GM12878 (cell line): ENCODE measurements at regions not wholly inside any gene's neighbourhood (a gene's known extent, or its start where the extent isn't known, plus 50 kb on each side); places are given as distances from the start of the nearest gene placed in this dataset.

Experiments used
- CHD1 ChIP-seq: IDR thresholded peaks from 2 replicates; pipeline ENCODE4 v1.6.1; 2012; ENCODE audit warnings: low read depth, low read length, improper control_type of control experiment
- EP300 ChIP-seq, 2 experiments: fragments of 150-350 bp in 1 of 2; IDR thresholded peaks; 2 replicates each; pipeline ENCODE4 v1.6.1; 2011 to 2012; ENCODE audit warnings: low read depth in 2 of 2, low read length in 2 of 2, borderline replicate concordance in 1 of 2, improper control_type of control experiment in 1 of 2, inconsistent platforms in 1 of 2; ENCODE audit not compliant: control insufficient read depth in 1 of 2
- ESRRA ChIP-seq: IDR thresholded peaks from 2 replicates; pipeline ENCODE4 v1.6.1; 2012; ENCODE audit warnings: mild to moderate bottlenecking, low read length, improper control_type of control experiment
- ETV6 ChIP-seq, 2 experiments: fragments of 450-650 bp in 1 of 2; IDR thresholded peaks in 1 of 2; conservative IDR thresholded peaks in 1 of 2; 2 replicates each; pipeline ENCODE4 v1.6.1; 2014; ENCODE audit warnings: antibody characterized with exemption in 1 of 2, borderline replicate concordance in 1 of 2, low read depth in 1 of 2, mild to moderate bottlenecking in 1 of 2, moderate library complexity in 1 of 2
- EZH2 ChIP-seq: IDR thresholded peaks from 2 replicates; pipeline ENCODE4 v1.6.1; 2012; ENCODE audit warnings: low read depth, mild to moderate bottlenecking, control low read depth, inconsistent platforms, low read length, borderline replicate concordance; ENCODE audit not compliant: control insufficient read depth
- MXI1 ChIP-seq: fragments of 150-350 bp; IDR thresholded peaks from 2 replicates; pipeline ENCODE4 v1.6.1; 2011; ENCODE audit warnings: low read depth, mild to moderate bottlenecking, inconsistent platforms, low read length, improper control_type of control experiment
- NFIC ChIP-seq: IDR thresholded peaks from 2 replicates; pipeline ENCODE4 v1.6.1; 2012; ENCODE audit warnings: low read depth, mild to moderate bottlenecking, inconsistent platforms, low read length, moderate library complexity

DNA sequence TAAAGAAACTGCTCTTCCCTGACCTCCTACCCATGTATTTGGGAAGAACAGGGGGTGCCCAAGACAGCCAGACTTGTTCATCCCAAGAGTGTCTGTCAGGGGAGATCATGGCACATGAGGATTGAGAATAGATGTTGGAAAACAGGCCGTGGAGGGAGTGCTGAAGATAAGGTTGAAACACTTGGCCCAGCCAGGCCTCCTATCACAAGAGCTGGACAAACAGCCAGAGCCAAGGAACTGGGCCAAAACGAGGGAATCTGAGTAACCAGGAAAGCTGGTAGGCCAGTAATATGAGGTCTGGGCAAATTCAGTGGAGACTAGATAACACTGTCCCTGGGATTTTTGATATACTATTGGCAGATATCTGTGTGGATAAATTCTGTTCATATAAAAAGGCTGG lies 161.7 kb downstream of the TMX1 start:
- TF ChIP-seq ESRRA = no peak
- no peak for TF ChIP-seq CHD1
- no peak for TF ChIP-seq MXI1
- no peak for TF ChIP-seq NFIC
- no peak for TF ChIP-seq EP300 (IDR thresholded peaks at IDR 0.05; ENCODE audit: borderline replicate concordance in 1 of 2, control insufficient read depth in 1 of 2, low read depth in 2 of 2, low read length in 2 of 2)
- no peak for TF ChIP-seq EZH2
- TF ChIP-seq ETV6 (conservative IDR thresholded peaks at IDR 0.05 in 1 of 2, IDR thresholded peaks at IDR 0.05 in 1 of 2; ENCODE audit: borderline replicate concordance in 1 of 2, low read depth in 1 of 2) = no peak
